ENCODE measurements at regions not wholly inside any gene's neighbourhood (a gene's known extent, or its start where the extent isn't known, plus 50 kb on each side); places are given as distances from the start of the nearest gene placed in this dataset.

- no peaks in the 10 kb centered on the region for H3K36me3 ChIP-seq
- no peak for TF ChIP-seq POLR2A (IDR thresholded peaks at IDR 0.05)
- TF ChIP-seq, protein P1, sequence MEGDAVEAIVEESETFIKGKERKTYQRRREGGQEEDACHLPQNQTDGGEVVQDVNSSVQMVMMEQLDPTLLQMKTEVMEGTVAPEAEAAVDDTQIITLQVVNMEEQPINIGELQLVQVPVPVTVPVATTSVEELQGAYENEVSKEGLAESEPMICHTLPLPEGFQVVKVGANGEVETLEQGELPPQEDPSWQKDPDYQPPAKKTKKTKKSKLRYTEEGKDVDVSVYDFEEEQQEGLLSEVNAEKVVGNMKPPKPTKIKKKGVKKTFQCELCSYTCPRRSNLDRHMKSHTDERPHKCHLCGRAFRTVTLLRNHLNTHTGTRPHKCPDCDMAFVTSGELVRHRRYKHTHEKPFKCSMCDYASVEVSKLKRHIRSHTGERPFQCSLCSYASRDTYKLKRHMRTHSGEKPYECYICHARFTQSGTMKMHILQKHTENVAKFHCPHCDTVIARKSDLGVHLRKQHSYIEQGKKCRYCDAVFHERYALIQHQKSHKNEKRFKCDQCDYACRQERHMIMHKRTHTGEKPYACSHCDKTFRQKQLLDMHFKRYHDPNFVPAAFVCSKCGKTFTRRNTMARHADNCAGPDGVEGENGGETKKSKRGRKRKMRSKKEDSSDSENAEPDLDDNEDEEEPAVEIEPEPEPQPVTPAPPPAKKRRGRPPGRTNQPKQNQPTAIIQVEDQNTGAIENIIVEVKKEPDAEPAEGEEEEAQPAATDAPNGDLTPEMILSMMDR (IDR thresholded peaks at IDR 0.05 in 4 of 5, conservative IDR thresholded peaks at IDR 0.05 in 1 of 5) = no peak
- no peaks in the 10 kb centered on the region for H3K9me3 ChIP-seq
- no peaks in the 10 kb centered on the region for H3K4me1 ChIP-seq
- H3K27ac ChIP-seq = no peak overlapping the region
- DNase-seq (no peak), ATAC-seq (no peak)
- no peak overlapping the region for H3K4me3 ChIP-seq
- intact Hi-C loops (cut with DNase I; ENCODE audit: low total_unique reads) (no loop called here), in situ Hi-C loops (cut with MboI; ENCODE audit: low sequenced_read_pairs in 4 of 4) (loop anchor here in 2 of 4 donors (25.0 kb wide), 1 partner anchor 726 kb away; no protein-coding TSS in a partner anchor)
- H3K27me3 ChIP-seq = peaks cover 36 to 51% (median 42%) of the 10 kb centered on the region in 3 donors
These were observed 228.8 kb upstream of the CSF3R start for GRCh38 chr1:36711480-36711879.

GRCh38 chr1:36710951-36711350 lies 228.2 kb upstream of the CSF3R start:
- Histone ChIP-seq H3K36me3 (no peaks in the 10 kb centered on the region), H3K9me3 (no peaks in the 10 kb centered on the region), H3K27ac (no peak overlapping the region), H3K27me3 (peaks cover 36 to 54% (median 46%) of the 10 kb centered on the region in 3 donors), H3K4me1 (no peaks in the 10 kb centered on the region), H3K4me3 (no peak overlapping the region)
- intact Hi-C loops (cut with DNase I; ENCODE audit: low total_unique reads) (no loop called here), in situ Hi-C loops (cut with MboI; ENCODE audit: low sequenced_read_pairs in 4 of 4) (loop anchor here in 2 of 4 donors (25.0 kb wide), 1 partner anchor 726 kb away; no protein-coding TSS in a partner anchor)
- ATAC-seq = no peak
- DNase-seq = no peak
- TF ChIP-seq POLR2A (IDR thresholded peaks at IDR 0.05) = no peak
- TF ChIP-seq, protein P1 (IDR thresholded peaks at IDR 0.05 in 4 of 5, conservative IDR thresholded peaks at IDR 0.05 in 1 of 5) = no peak

GRCh38 chr1:36709869-36710481 lies 227.3 kb upstream of the CSF3R start:
- in situ Hi-C loops (cut with MboI; ENCODE audit: low sequenced_read_pairs in 4 of 4) = loop anchor here in 3 of 4 donors (10.0 to 25.0 kb wide), 2 partner anchors 725 to 727 kb away; no protein-coding TSS in a partner anchor
- no peak for TF ChIP-seq POLR2A (IDR thresholded peaks at IDR 0.05)
- TF ChIP-seq, protein P1 (IDR thresholded peaks at IDR 0.05 in 4 of 5, conservative IDR thresholded peaks at IDR 0.05 in 1 of 5) = no peak
- DNase-seq = no peak
- H3K27me3 ChIP-seq = peaks cover 34 to 54% (median 46%) of the 10 kb centered on the region in 3 donors
- H3K4me3 ChIP-seq = no peak overlapping the region
- H3K36me3 ChIP-seq = no peaks in the 10 kb centered on the region
- no peaks in the 10 kb centered on the region for H3K4me1 ChIP-seq
- H3K9me3 ChIP-seq = no peaks in the 10 kb centered on the region
- intact Hi-C loops (cut with DNase I; ENCODE audit: low total_unique reads) = no loop called here
- ATAC-seq = no peak
- no peak overlapping the region for H3K27ac ChIP-seq

GRCh38 chr1:36708587-36708986 lies 225.9 kb upstream of the CSF3R start:
- ATAC-seq (no peak), DNase-seq (no peak)
- Histone ChIP-seq H3K27me3 (peaks cover 34 to 52% (median 46%) of the 10 kb centered on the region in 3 donors), H3K9me3 (no peaks in the 10 kb centered on the region), H3K4me1 (no peaks in the 10 kb centered on the region), H3K36me3 (no peaks in the 10 kb centered on the region), H3K4me3 (no peak overlapping the region), H3K27ac (no peak overlapping the region)
- intact Hi-C loops (cut with DNase I; ENCODE audit: low total_unique reads) (no loop called here), in situ Hi-C loops (cut with MboI; ENCODE audit: low sequenced_read_pairs in 4 of 4) (loop anchor here in 3 of 4 donors (10.0 to 25.0 kb wide), 2 partner anchors 726 to 729 kb away; no protein-coding TSS in a partner anchor)
- no peak for TF ChIP-seq POLR2A (IDR thresholded peaks at IDR 0.05)
- TF ChIP-seq, protein P1 (IDR thresholded peaks at IDR 0.05 in 4 of 5, conservative IDR thresholded peaks at IDR 0.05 in 1 of 5) = no peak

Measured in gastrocnemius medialis (tissue), 4 donors.